ENCODE measurements at regions not wholly inside any gene's neighbourhood (a gene's known extent, or its start where the extent isn't known, plus 50 kb on each side); places are given as distances from the start of the nearest gene placed in this dataset.
A peak's percentile ranks its signal among the peaks of the same experiment; 100 is the strongest.

- no CpG with 5 or more reads among the region's 4 CpGs for WGBS, 2 donors (ENCODE audit: extremely low coverage in 2 of 2, insufficient read length in 2 of 2, insufficient replicate concordance in 1 of 2)
- Histone ChIP-seq H2BK15ac (ENCODE audit: low read length) (no peak overlapping the region), H3K79me1 (ENCODE audit: low read depth, low read length) (no peaks in the 10 kb centered on the region), H3K4ac (ENCODE audit: low read length) (no peak overlapping the region), H4K91ac (ENCODE audit: low read depth, low read length, poor library complexity) (no peak overlapping the region), H3K23ac (ENCODE audit: low read depth, low read length, poor library complexity) (no peak overlapping the region), H2BK5ac (ENCODE audit: low read length) (no peak overlapping the region), H2AFZ (ENCODE audit: low read length) (no peak overlapping the region), H4K8ac (ENCODE audit: low read depth, low read length) (no peak overlapping the region), H3K9ac (ENCODE audit: low read depth, low read length, poor library complexity) (no peak overlapping the region), H2BK120ac (ENCODE audit: low read depth, low read length) (no peak overlapping the region), H3K36me3 (replicated peaks in 1 of 2; ENCODE audit: control insufficient read depth in 2 of 2, insufficient read depth in 2 of 2, low read length in 2 of 2) (no peaks in the 10 kb centered on the region), H3K18ac (ENCODE audit: low read length) (no peak overlapping the region), H3K4me1 (ENCODE audit: control insufficient read depth in 2 of 2, insufficient read depth in 1 of 2, low read depth in 1 of 2, low read length in 2 of 2) (peaks cover 6 to 10% of the 10 kb centered on the region in 2 donors), H3K9me3 (replicated peaks in 1 of 2; ENCODE audit: control insufficient read depth in 2 of 2, insufficient read depth in 1 of 2, low read depth in 1 of 2, low read length in 2 of 2) (no peaks in the 10 kb centered on the region), H3K4me2 (ENCODE audit: insufficient read depth, low read length, poor library complexity, severe bottlenecking) (no peak overlapping the region), H3K27me3 (ENCODE audit: control insufficient read depth in 3 of 3, insufficient read depth in 3 of 3, low read depth in 1 of 3, low read length in 3 of 3) (no peaks in the 10 kb centered on the region), H2AK5ac (ENCODE audit: low read depth, low read length) (no peak overlapping the region), H3K27ac (replicated peaks; ENCODE audit: low read length) (no peak overlapping the region), H3K4me3 (ENCODE audit: low read length in 2 of 2) (no peak overlapping the region), H3K14ac (ENCODE audit: low read length) (no peak overlapping the region), H2BK12ac (ENCODE audit: low read length) (no peak overlapping the region)
- DNase-seq (ENCODE audit: low spot score) = no peak
Observed at GRCh38 chr1:56380531-56380930, 198.8 kb downstream of the PLPP3 start.

GRCh38 chr1:56378341-56379070 is 200.9 kb downstream of the PLPP3 start:
- Histone ChIP-seq H3K9me3 (replicated peaks in 1 of 2; ENCODE audit: control insufficient read depth in 2 of 2, insufficient read depth in 1 of 2, low read depth in 1 of 2, low read length in 2 of 2) (no peaks in the 10 kb centered on the region), H3K36me3 (replicated peaks in 1 of 2; ENCODE audit: control insufficient read depth in 2 of 2, insufficient read depth in 2 of 2, low read length in 2 of 2) (no peaks in the 10 kb centered on the region), H2BK120ac (ENCODE audit: low read depth, low read length) (no peak overlapping the region), H2AFZ (ENCODE audit: low read length) (peak overlapping the region; percentile 15), H3K23ac (ENCODE audit: low read depth, low read length, poor library complexity) (no peak overlapping the region), H3K9ac (ENCODE audit: low read depth, low read length, poor library complexity) (no peak overlapping the region), H3K18ac (ENCODE audit: low read length) (peak overlapping the region; percentile 13), H4K91ac (ENCODE audit: low read depth, low read length, poor library complexity) (no peak overlapping the region), H3K4me1 (ENCODE audit: control insufficient read depth in 2 of 2, insufficient read depth in 1 of 2, low read depth in 1 of 2, low read length in 2 of 2) (peaks cover 14 to 15% of the 10 kb centered on the region in 2 donors), H4K8ac (ENCODE audit: low read depth, low read length) (no peak overlapping the region), H3K4me2 (ENCODE audit: insufficient read depth, low read length, poor library complexity, severe bottlenecking) (no peak overlapping the region), H3K79me1 (ENCODE audit: low read depth, low read length) (no peaks in the 10 kb centered on the region), H3K27ac (replicated peaks; ENCODE audit: low read length) (no peak overlapping the region), H3K4ac (ENCODE audit: low read length) (no peak overlapping the region), H2BK15ac (ENCODE audit: low read length) (no peak overlapping the region), H3K14ac (ENCODE audit: low read length) (no peak overlapping the region), H3K27me3 (ENCODE audit: control insufficient read depth in 3 of 3, insufficient read depth in 3 of 3, low read depth in 1 of 3, low read length in 3 of 3) (no peaks in the 10 kb centered on the region), H2BK5ac (ENCODE audit: low read length) (no peak overlapping the region), H2BK12ac (ENCODE audit: low read length) (no peak overlapping the region), H3K4me3 (ENCODE audit: low read length in 2 of 2) (no peak overlapping the region), H2AK5ac (ENCODE audit: low read depth, low read length) (no peak overlapping the region)
- no CpG with 5 or more reads among the region's 6 CpGs for WGBS, 2 donors (ENCODE audit: extremely low coverage in 2 of 2, insufficient read length in 2 of 2, insufficient replicate concordance in 1 of 2)
- no peak for DNase-seq (ENCODE audit: low spot score)

- no CpG with 5 or more reads among the region's 2 CpGs for WGBS, 2 donors (ENCODE audit: extremely low coverage in 2 of 2, insufficient read length in 2 of 2, insufficient replicate concordance in 1 of 2)
Observed at GRCh38 chr1:56377431-56377830, 201.9 kb downstream of the PLPP3 start.

DNA sequence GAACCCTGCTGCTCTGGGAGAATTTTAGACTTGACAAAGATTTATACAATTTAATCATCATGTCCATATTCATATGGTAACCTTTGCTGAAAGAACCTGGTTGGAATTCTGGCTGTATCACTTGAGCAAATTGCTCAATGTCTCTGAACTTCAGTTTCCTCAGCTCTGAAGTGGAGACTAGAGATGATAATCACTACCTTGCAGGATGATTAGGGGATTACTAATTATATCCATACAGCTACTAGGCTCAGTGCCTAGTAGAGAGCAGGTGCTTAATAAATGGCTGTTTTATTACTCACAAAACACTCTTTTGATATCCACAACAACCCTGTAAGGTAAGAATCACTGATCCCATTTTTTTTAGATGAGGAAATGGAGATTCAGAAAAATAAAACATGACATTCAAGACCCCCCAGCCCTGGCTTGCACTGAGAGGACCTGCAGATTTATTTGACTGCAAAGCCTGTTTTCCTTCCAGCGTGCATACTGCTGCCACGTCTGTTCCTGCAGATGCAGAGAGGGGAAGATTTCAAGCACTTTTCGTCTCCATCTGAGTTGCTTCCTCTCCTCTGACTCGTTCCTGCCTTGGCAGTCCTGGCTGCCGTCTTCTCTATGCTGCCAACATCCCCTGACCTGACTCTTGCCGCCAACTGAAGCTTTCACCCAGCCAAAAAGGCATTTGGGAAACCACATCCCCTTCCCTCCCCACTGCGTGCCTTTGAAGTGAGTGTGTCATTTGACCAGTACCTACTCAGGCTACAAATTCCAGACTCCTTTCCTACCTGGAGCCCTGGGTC is 203.0 kb downstream of the PLPP3 start:
- H2BK12ac ChIP-seq (ENCODE audit: low read length) = no peak overlapping the region
- H3K4ac ChIP-seq (ENCODE audit: low read length) = no peak overlapping the region
- H2AK5ac ChIP-seq (ENCODE audit: low read depth, low read length) = no peak overlapping the region
- H3K9ac ChIP-seq (ENCODE audit: low read depth, low read length, poor library complexity) = no peak overlapping the region
- H3K27me3 ChIP-seq (ENCODE audit: control insufficient read depth in 3 of 3, insufficient read depth in 3 of 3, low read depth in 1 of 3, low read length in 3 of 3) = no peaks in the 10 kb centered on the region
- no peak overlapping the region for H3K4me2 ChIP-seq (ENCODE audit: insufficient read depth, low read length, poor library complexity, severe bottlenecking)
- H2AFZ ChIP-seq (ENCODE audit: low read length) = peak overlapping the region; percentile 79
- H4K91ac ChIP-seq (ENCODE audit: low read depth, low read length, poor library complexity) = no peak overlapping the region
- H3K79me1 ChIP-seq (ENCODE audit: low read depth, low read length) = no peaks in the 10 kb centered on the region
- H3K14ac ChIP-seq (ENCODE audit: low read length) = no peak overlapping the region
- peak overlapping the region; percentile 45 for H3K18ac ChIP-seq (ENCODE audit: low read length)
- H3K4me3 ChIP-seq (ENCODE audit: low read length in 2 of 2) = no peak overlapping the region
- H2BK15ac ChIP-seq (ENCODE audit: low read length) = peak overlapping the region; percentile 25
- peaks cover 9 to 14% of the 10 kb centered on the region in 2 donors for H3K4me1 ChIP-seq (ENCODE audit: control insufficient read depth in 2 of 2, insufficient read depth in 1 of 2, low read depth in 1 of 2, low read length in 2 of 2)
- H3K23ac ChIP-seq (ENCODE audit: low read depth, low read length, poor library complexity) = no peak overlapping the region
- H3K27ac ChIP-seq (replicated peaks; ENCODE audit: low read length) = no peak overlapping the region
- WGBS, 2 donors (ENCODE audit: extremely low coverage in 2 of 2, insufficient read length in 2 of 2, insufficient replicate concordance in 1 of 2) = no CpG with 5 or more reads among the region's 7 CpGs
- H3K36me3 ChIP-seq (replicated peaks in 1 of 2; ENCODE audit: control insufficient read depth in 2 of 2, insufficient read depth in 2 of 2, low read length in 2 of 2) = no peaks in the 10 kb centered on the region
- H2BK120ac ChIP-seq (ENCODE audit: low read depth, low read length) = no peak overlapping the region
- H3K9me3 ChIP-seq (replicated peaks in 1 of 2; ENCODE audit: control insufficient read depth in 2 of 2, insufficient read depth in 1 of 2, low read depth in 1 of 2, low read length in 2 of 2) = no peaks in the 10 kb centered on the region
- H4K8ac ChIP-seq (ENCODE audit: low read depth, low read length) = no peak overlapping the region
- no peak for DNase-seq (ENCODE audit: low spot score)
- no peak overlapping the region for H2BK5ac ChIP-seq (ENCODE audit: low read length)

More at GRCh38 chr1:56377431-56377830, 201.9 kb downstream of the PLPP3 start:
- no peak overlapping the region for H3K9ac ChIP-seq (ENCODE audit: low read depth, low read length, poor library complexity)
- H3K36me3 ChIP-seq (replicated peaks in 1 of 2; ENCODE audit: control insufficient read depth in 2 of 2, insufficient read depth in 2 of 2, low read length in 2 of 2) = no peaks in the 10 kb centered on the region
- H3K4me1 ChIP-seq (ENCODE audit: control insufficient read depth in 2 of 2, insufficient read depth in 1 of 2, low read depth in 1 of 2, low read length in 2 of 2) = peaks cover 9 to 14% of the 10 kb centered on the region in 2 donors
- H3K18ac ChIP-seq (ENCODE audit: low read length) = no peak overlapping the region
- no peaks in the 10 kb centered on the region for H3K9me3 ChIP-seq (replicated peaks in 1 of 2; ENCODE audit: control insufficient read depth in 2 of 2, insufficient read depth in 1 of 2, low read depth in 1 of 2, low read length in 2 of 2)
- no peak overlapping the region for H3K4ac ChIP-seq (ENCODE audit: low read length)
- H2AFZ ChIP-seq (ENCODE audit: low read length) = no peak overlapping the region
- no peak overlapping the region for H4K91ac ChIP-seq (ENCODE audit: low read depth, low read length, poor library complexity)
- no peak overlapping the region for H3K23ac ChIP-seq (ENCODE audit: low read depth, low read length, poor library complexity)
- no peak overlapping the region for H3K4me3 ChIP-seq (ENCODE audit: low read length in 2 of 2)
- H2BK15ac ChIP-seq (ENCODE audit: low read length) = no peak overlapping the region
- H3K14ac ChIP-seq (ENCODE audit: low read length) = no peak overlapping the region
- no peak overlapping the region for H3K27ac ChIP-seq (replicated peaks; ENCODE audit: low read length)
- H4K8ac ChIP-seq (ENCODE audit: low read depth, low read length) = no peak overlapping the region
- no peak overlapping the region for H2BK120ac ChIP-seq (ENCODE audit: low read depth, low read length)
- H2BK5ac ChIP-seq (ENCODE audit: low read length) = no peak overlapping the region
- DNase-seq (ENCODE audit: low spot score) = no peak
- H2BK12ac ChIP-seq (ENCODE audit: low read length) = no peak overlapping the region
- no peak overlapping the region for H3K4me2 ChIP-seq (ENCODE audit: insufficient read depth, low read length, poor library complexity, severe bottlenecking)
- no peak overlapping the region for H2AK5ac ChIP-seq (ENCODE audit: low read depth, low read length)
- H3K79me1 ChIP-seq (ENCODE audit: low read depth, low read length) = no peaks in the 10 kb centered on the region
- no peaks in the 10 kb centered on the region for H3K27me3 ChIP-seq (ENCODE audit: control insufficient read depth in 3 of 3, insufficient read depth in 3 of 3, low read depth in 1 of 3, low read length in 3 of 3)

All from neuronal stem cell (in vitro differentiated cells).